ENCODE measurements at regions not wholly inside any gene's neighbourhood (a gene's known extent, or its start where the extent isn't known, plus 50 kb on each side); places are given as distances from the start of the nearest gene placed in this dataset.

GRCh38 chr11:134557571-134558257 lies 145.7 kb upstream of the B3GAT1 start:
- intact Hi-C loops (cut with DNase I): no loop called here
- H3K36me3 ChIP-seq: no peaks in the 10 kb centered on the region
- H3K4me3 ChIP-seq: no peak overlapping the region

GRCh38 chr11:134556186-134556585 lies 144.1 kb upstream of the B3GAT1 start:
- Histone ChIP-seq H3K9me3 (peaks cover 0 to 3% (median 0%) of the 10 kb centered on the region in 12 donors), H3K4me3 (no peak overlapping the region), H3K27ac (no peak overlapping the region), H3K4me1 (no peaks in the 10 kb centered on the region), H3K36me3 (no peaks in the 10 kb centered on the region), H3K27me3 (peaks cover 0 to 48% (median 0%) of the 10 kb centered on the region in 9 donors)
- TF ChIP-seq CTCF (IDR thresholded peaks at IDR 0.05) (no peak), POLR2A (IDR thresholded peaks at IDR 0.05) (no peak)
- intact Hi-C loops (cut with DNase I): no loop called here
- 86 to 93% (median 92%) methylated on average over 4 of the region's 4 CpGs for WGBS, 4 donors
- ATAC-seq: no peak
- no peak for DNase-seq

More at GRCh38 chr11:134557571-134558257, 145.7 kb upstream of the B3GAT1 start:
- H3K27me3 ChIP-seq: peaks cover 0 to 54% (median 0%) of the 10 kb centered on the region in 9 donors
- no peak for DNase-seq
- WGBS, 4 donors: 70 to 78% (median 73%) methylated on average over 6 of the region's 6 CpGs
- ATAC-seq: no peak
- TF ChIP-seq CTCF (IDR thresholded peaks at IDR 0.05) (no peak), POLR2A (IDR thresholded peaks at IDR 0.05) (no peak)
- no peak overlapping the region for H3K27ac ChIP-seq
- peaks cover 0 to 3% (median 0%) of the 10 kb centered on the region in 12 donors for H3K9me3 ChIP-seq
- H3K4me1 ChIP-seq: no peaks in the 10 kb centered on the region

GRCh38 chr11:134555510-134555909 lies 143.5 kb upstream of the B3GAT1 start:
- intact Hi-C loops (cut with DNase I): no loop called here
- Histone ChIP-seq H3K27ac (no peak overlapping the region), H3K27me3 (peaks cover 0 to 48% (median 0%) of the 10 kb centered on the region in 9 donors), H3K36me3 (no peaks in the 10 kb centered on the region), H3K4me1 (no peaks in the 10 kb centered on the region), H3K9me3 (peaks cover 0 to 4% (median 0%) of the 10 kb centered on the region in 12 donors), H3K4me3 (no peak overlapping the region)
- WGBS, 4 donors: 86 to 88% (median 87%) methylated on average over 7 of the region's 7 CpGs
- no peak for DNase-seq
- TF ChIP-seq CTCF (IDR thresholded peaks at IDR 0.05) (no peak), POLR2A (IDR thresholded peaks at IDR 0.05) (no peak)
- no peak for ATAC-seq

- WGBS, 4 donors: 76 to 81% (median 78%) methylated on average over 3 of the region's 3 CpGs
- no peak for TF ChIP-seq POLR2A (IDR thresholded peaks at IDR 0.05)
- no peak for TF ChIP-seq CTCF (IDR thresholded peaks at IDR 0.05)
- no peak for DNase-seq
- no peaks in the 10 kb centered on the region for H3K4me1 ChIP-seq
- intact Hi-C loops (cut with DNase I): no loop called here
- no peak for ATAC-seq
- H3K27ac ChIP-seq: no peak overlapping the region
- peaks cover 0 to 7% (median 0%) of the 10 kb centered on the region in 12 donors for H3K9me3 ChIP-seq
- no peaks in the 10 kb centered on the region for H3K36me3 ChIP-seq
- H3K27me3 ChIP-seq: peaks cover 0 to 42% (median 0%) of the 10 kb centered on the region in 9 donors
- H3K4me3 ChIP-seq: no peak overlapping the region
Measured at GRCh38 chr11:134554861-134555260, 142.8 kb upstream of the B3GAT1 start.

Measured in heart left ventricle (tissue), 16 donors.